ENCODE measurements at regions not wholly inside any gene's neighbourhood (a gene's known extent, or its start where the extent isn't known, plus 50 kb on each side); places are given as distances from the start of the nearest gene placed in this dataset.
"Not testable (repeated sequence)": the region's sequence is repeated elsewhere in the genome, so short reads cannot be mapped to it uniquely, and the experiment has no call there.

- CTCF ChIA-PET, result interaction anchor here (0.6 kb wide), 1 partner anchor 31 kb away, joined by 3 read pairs; no protein-coding TSS in a partner anchor
- TF ChIP-seq CTCF (IDR thresholded peaks at IDR 0.05; ENCODE audit: low read depth, low read length), result no peak
- DNase-seq (ENCODE audit: low read depth, low spot score), result no peak
- POLR2A ChIA-PET, result no interaction called here
- Histone ChIP-seq H3K27ac (ENCODE audit: low read depth, low read length) (no peak overlapping the region), H3K9me3 (ENCODE audit: control insufficient read depth, insufficient read depth, low read length) (peaks cover 9% of the 10 kb centered on the region), H3K4me3 (ENCODE audit: low read depth, low read length) (no peak overlapping the region), H3K27me3 (ENCODE audit: control insufficient read depth, insufficient read depth, low read length) (no peaks in the 10 kb centered on the region)
Observed at GRCh38 chr7:97298561-97298960, 181.1 kb downstream of the SDHAF3 start.

GRCh38 chr7:97305589-97305988 is 188.1 kb downstream of the SDHAF3 start:
- no peak for TF ChIP-seq CTCF (IDR thresholded peaks at IDR 0.05; ENCODE audit: low read depth, low read length)
- DNase-seq (ENCODE audit: low read depth, low spot score), result no peak
- Histone ChIP-seq H3K4me3 (ENCODE audit: low read depth, low read length) (no peak overlapping the region), H3K9me3 (ENCODE audit: control insufficient read depth, insufficient read depth, low read length) (no peaks in the 10 kb centered on the region), H3K27ac (ENCODE audit: low read depth, low read length) (no peak overlapping the region), H3K27me3 (ENCODE audit: control insufficient read depth, insufficient read depth, low read length) (no peaks in the 10 kb centered on the region)
- ChIA-PET CTCF (no interaction called here), POLR2A (no interaction called here)

- Histone ChIP-seq H3K9me3 (ENCODE audit: control insufficient read depth, insufficient read depth, low read length) (peaks cover 3% of the 10 kb centered on the region; the same call in 1 of the 2 replicates), H3K27ac (ENCODE audit: low read depth, low read length) (no peak overlapping the region), H3K27me3 (ENCODE audit: control insufficient read depth, insufficient read depth, low read length) (no peaks in the 10 kb centered on the region), H3K4me3 (ENCODE audit: low read depth, low read length) (no peak overlapping the region)
- ChIA-PET CTCF (no interaction called here), POLR2A (no interaction called here)
- no peak for TF ChIP-seq CTCF (IDR thresholded peaks at IDR 0.05; ENCODE audit: low read depth, low read length)
- no peak for DNase-seq (ENCODE audit: low read depth, low spot score)
Observed at GRCh38 chr7:97307521-97308108, 190.1 kb downstream of the SDHAF3 start.

- CTCF ChIA-PET, result no interaction called here
- TF ChIP-seq CTCF (IDR thresholded peaks at IDR 0.05; ENCODE audit: low read depth, low read length), result no peak
- POLR2A ChIA-PET, result no interaction called here
Observed at GRCh38 chr7:97313900-97314299, 196.4 kb downstream of the SDHAF3 start.

GRCh38 chr7:97317575-97317974 is 200.1 kb downstream of the SDHAF3 start:
- Histone ChIP-seq H3K27me3 (ENCODE audit: control insufficient read depth, insufficient read depth, low read length) (no peaks in the 10 kb centered on the region), H3K27ac (ENCODE audit: low read depth, low read length) (no peak overlapping the region), H3K9me3 (ENCODE audit: control insufficient read depth, insufficient read depth, low read length) (peaks cover 30% of the 10 kb centered on the region), H3K4me3 (ENCODE audit: low read depth, low read length) (no peak overlapping the region)
- ChIA-PET POLR2A (no interaction called here), CTCF (no interaction called here)
- DNase-seq (ENCODE audit: low read depth, low spot score), result no peak
- no peak for TF ChIP-seq CTCF (IDR thresholded peaks at IDR 0.05; ENCODE audit: low read depth, low read length)

More at GRCh38 chr7:97313900-97314299, 196.4 kb downstream of the SDHAF3 start:
- Histone ChIP-seq H3K27ac (ENCODE audit: low read depth, low read length) (no peak overlapping the region), H3K4me3 (ENCODE audit: low read depth, low read length) (no peak overlapping the region), H3K27me3 (ENCODE audit: control insufficient read depth, insufficient read depth, low read length) (no peaks in the 10 kb centered on the region), H3K9me3 (ENCODE audit: control insufficient read depth, insufficient read depth, low read length) (peaks cover 24% of the 10 kb centered on the region)
- DNase-seq (ENCODE audit: low read depth, low spot score), result no peak

GRCh38 chr7:97329871-97330270 is 212.4 kb downstream of the SDHAF3 start:
- H3K4me3 ChIP-seq (ENCODE audit: low read depth, low read length); DNase-seq (ENCODE audit: low read depth, low spot score); POLR2A ChIA-PET; H3K27ac ChIP-seq (ENCODE audit: low read depth, low read length); H3K27me3 ChIP-seq (ENCODE audit: control insufficient read depth, insufficient read depth, low read length); CTCF ChIA-PET: not testable (repeated sequence)
- peaks cover 31% of the 10 kb centered on the region for H3K9me3 ChIP-seq (ENCODE audit: control insufficient read depth, insufficient read depth, low read length)

Measured in AG04450 (cell line).